Breast epithelium (tissue), 4 donors: ENCODE measurements at regions not wholly inside any gene's neighbourhood (a gene's known extent, or its start where the extent isn't known, plus 50 kb on each side); places are given as distances from the start of the nearest gene placed in this dataset.

Experiments used
- DNase-seq, 2 donors: peaks; one replicate each; pipeline ENCODE4 v3.0.0-alpha.2; 2019; ENCODE audit warnings: low spot score in 2 of 2
- H3K27ac ChIP-seq, 2 donors: fragments of 200-600 bp; sonication (generic) in 1 of 2; one replicate each; pipeline ENCODE4 v1.5.1; 2016 to 2019; ENCODE audit warnings: mild to moderate bottlenecking in 1 of 2
- H3K27me3 ChIP-seq, 2 donors: fragments of 200-600 bp; sonication (generic) in 1 of 2; one replicate each; pipeline versions ENCODE4 v1.5.1 to v1.6.0; 2017 to 2019; ENCODE audit warnings: control low read depth in 1 of 2, mild to moderate bottlenecking in 1 of 2
- H3K36me3 ChIP-seq: fragments of 200-600 bp; one replicate; pipeline ENCODE4 v1.5.1; 2019
- H3K4me1 ChIP-seq, 2 donors: fragments of 200-600 bp; sonication (generic); one replicate each; pipeline ENCODE4 v1.5.1; 2016 to 2019; ENCODE audit warnings: control low read depth in 1 of 2
- H3K4me3 ChIP-seq, 3 donors: fragments of 200-600 bp; sonication (generic); 1 replicate in 2 of 3; 2 replicates in 1 of 3; pipeline ENCODE4 v1.5.1; 2016 to 2019; ENCODE audit warnings: mild to moderate bottlenecking in 3 of 3, moderate library complexity in 2 of 3
- H3K9me3 ChIP-seq, 2 donors: fragments of 200-600 bp; sonication (generic) in 1 of 2; one replicate each; pipeline ENCODE4 v1.5.1; 2016 to 2019; ENCODE audit warnings: control low read depth in 1 of 2
- CTCF ChIP-seq, 3 donors: fragments of 450-650 bp; IDR thresholded peaks; one replicate each; pipeline ENCODE4 v1.5.1; 2016 to 2017; ENCODE audit warnings: antibody characterized with exemption in 3 of 3, mild to moderate bottlenecking in 3 of 3, moderate library complexity in 3 of 3
- POLR2A ChIP-seq: fragments of 450-650 bp; IDR thresholded peaks from one replicate; pipeline ENCODE4 v1.6.1; 2016; ENCODE audit warnings: antibody characterized with exemption, mild to moderate bottlenecking, moderate library complexity
- POLR2AphosphoS5 ChIP-seq, 3 donors: sonication (generic); formaldehyde crosslinking; IDR thresholded peaks; one replicate each; pipeline ENCODE4 v1.6.1; 2017; ENCODE audit warnings: antibody characterized with exemption in 3 of 3
- intact Hi-C: fragments of 100-400 bp; cut with DNase I; formaldehyde crosslinking; loops from one replicate; pipeline ENCODE4 v1.15.1; 2023; ENCODE audit warnings: low total_unique reads

- DNase-seq: no peak
- Histone ChIP-seq H3K27ac (no peak overlapping the region), H3K4me1 (no peaks in the 10 kb centered on the region), H3K4me3 (no peak overlapping the region), H3K36me3 (no peaks in the 10 kb centered on the region), H3K9me3 (peaks cover 0 to 6% of the 10 kb centered on the region in 2 donors), H3K27me3 (no peaks in the 10 kb centered on the region)
- TF ChIP-seq POLR2AphosphoS5 (IDR thresholded peaks at IDR 0.05) (no peak), POLR2A (no peak), CTCF (IDR thresholded peaks at IDR 0.05) (no peak)
- intact Hi-C loops: no loop called here
These were observed 91.6 kb downstream of the PLCE1 start for GRCh38 chr10:94085288-94085687.

- Histone ChIP-seq H3K9me3 (peaks cover 0 to 3% of the 10 kb centered on the region in 2 donors), H3K36me3 (no peaks in the 10 kb centered on the region), H3K27me3 (no peaks in the 10 kb centered on the region), H3K4me3 (no peak overlapping the region), H3K4me1 (no peaks in the 10 kb centered on the region), H3K27ac (no peak overlapping the region)
- intact Hi-C loops: no loop called here
- no peak for DNase-seq
- TF ChIP-seq POLR2A (no peak), CTCF (IDR thresholded peaks at IDR 0.05) (no peak), POLR2AphosphoS5 (IDR thresholded peaks at IDR 0.05) (no peak)
These were observed 92.2 kb downstream of the PLCE1 start for GRCh38 chr10:94085766-94086437.

- H3K27me3 ChIP-seq: no peaks in the 10 kb centered on the region
- no peaks in the 10 kb centered on the region for H3K4me1 ChIP-seq
- intact Hi-C loops: no loop called here
- H3K9me3 ChIP-seq: no peaks in the 10 kb centered on the region
- TF ChIP-seq CTCF (IDR thresholded peaks at IDR 0.05): no peak
- no peak for TF ChIP-seq POLR2AphosphoS5 (IDR thresholded peaks at IDR 0.05)
- TF ChIP-seq POLR2A: no peak
- no peaks in the 10 kb centered on the region for H3K36me3 ChIP-seq
- H3K27ac ChIP-seq: no peak overlapping the region
- DNase-seq: no peak
- H3K4me3 ChIP-seq: no peak overlapping the region
These were observed 95.2 kb downstream of the PLCE1 start for GRCh38 chr10:94088926-94089381.

DNA sequence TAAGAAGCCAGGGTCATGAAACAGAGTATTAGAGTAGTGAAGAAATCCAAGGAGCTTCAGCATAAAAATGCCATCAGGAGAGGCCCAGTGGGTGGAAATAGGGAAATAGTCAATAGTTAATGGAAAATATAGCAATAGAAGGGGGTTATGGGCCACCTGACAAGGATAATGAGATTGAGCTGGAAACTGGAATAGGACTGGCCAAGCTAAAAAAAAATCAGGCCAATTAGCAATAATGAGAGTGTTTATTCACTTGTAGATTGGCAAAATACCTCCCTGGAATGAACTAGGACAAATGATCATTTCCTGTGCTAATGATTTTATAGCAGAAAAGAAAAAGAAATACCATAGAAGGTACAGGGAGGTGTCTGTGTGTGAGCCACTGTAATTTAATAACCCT, 97.9 kb downstream of the PLCE1 start:
- H3K36me3 ChIP-seq: no peaks in the 10 kb centered on the region
- no peak overlapping the region for H3K27ac ChIP-seq
- H3K4me3 ChIP-seq: no peak overlapping the region
- intact Hi-C loops: no loop called here
- H3K4me1 ChIP-seq: no peaks in the 10 kb centered on the region
- no peak for DNase-seq
- TF ChIP-seq POLR2AphosphoS5 (IDR thresholded peaks at IDR 0.05) (no peak), POLR2A (no peak), CTCF (IDR thresholded peaks at IDR 0.05) (no peak)
- H3K9me3 ChIP-seq: no peaks in the 10 kb centered on the region
- H3K27me3 ChIP-seq: no peaks in the 10 kb centered on the region

DNA sequence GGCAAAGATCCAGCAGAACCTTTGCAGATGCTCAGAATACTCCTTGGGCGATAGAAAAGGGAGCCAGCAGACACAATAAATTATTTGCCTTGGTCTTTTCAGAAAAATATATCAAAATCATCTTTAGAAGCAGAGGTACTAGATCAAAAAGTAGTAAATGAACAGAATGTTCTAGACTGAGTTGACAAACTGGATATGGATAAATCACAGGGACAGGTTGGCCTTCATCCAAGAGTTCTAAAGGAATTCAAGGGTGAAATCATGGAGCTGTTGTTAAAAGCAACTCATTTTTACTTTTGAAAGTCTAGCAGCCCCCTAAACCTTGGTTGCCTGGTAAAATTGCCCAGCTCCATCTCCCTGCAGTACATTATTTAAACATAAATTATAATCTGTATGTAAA, 99.1 kb downstream of the PLCE1 start:
- intact Hi-C loops: no loop called here
- no peaks in the 10 kb centered on the region for H3K27me3 ChIP-seq
- no peak for DNase-seq
- TF ChIP-seq POLR2A (no peak), CTCF (IDR thresholded peaks at IDR 0.05) (no peak), POLR2AphosphoS5 (IDR thresholded peaks at IDR 0.05) (no peak)
- no peak overlapping the region for H3K4me3 ChIP-seq
- no peaks in the 10 kb centered on the region for H3K36me3 ChIP-seq
- H3K4me1 ChIP-seq: no peaks in the 10 kb centered on the region
- H3K27ac ChIP-seq: no peak overlapping the region
- no peaks in the 10 kb centered on the region for H3K9me3 ChIP-seq
